ENCODE measurements at regions not wholly inside any gene's neighbourhood (a gene's known extent, or its start where the extent isn't known, plus 50 kb on each side); places are given as distances from the start of the nearest gene placed in this dataset.
A peak's percentile ranks its signal among the peaks of the same experiment; 100 is the strongest.
"Not testable (repeated sequence)": the region's sequence is repeated elsewhere in the genome, so short reads cannot be mapped to it uniquely, and the experiment has no call there.

DNA sequence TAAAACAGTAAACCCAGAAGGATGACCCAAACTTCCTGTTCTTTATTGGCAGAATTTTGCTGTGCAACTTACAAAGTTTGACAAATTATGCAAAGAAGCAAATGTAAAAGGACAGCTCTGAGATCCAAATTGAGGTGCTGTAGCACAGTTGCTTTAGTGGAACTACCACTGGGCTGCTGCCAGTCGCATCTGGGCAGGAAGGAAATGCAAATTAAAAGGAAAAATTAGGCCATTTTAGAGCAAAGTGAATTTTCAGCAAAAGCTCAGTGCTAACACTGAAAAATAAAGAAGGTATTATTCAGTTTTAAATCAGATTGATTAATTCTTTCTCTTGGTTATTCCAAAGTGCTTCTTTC lies 104.5 kb downstream of the ZMAT3 start:
- DNase-seq (ENCODE audit: low read depth), result no peak

GRCh38 chr3:178966299-178967176 lies 105.1 kb downstream of the ZMAT3 start:
- peak; percentile 35 for DNase-seq (ENCODE audit: low read depth)

- DNase-seq (ENCODE audit: low read depth), result no peak
Observed at GRCh38 chr3:178964551-178964950, 107.1 kb downstream of the ZMAT3 start.

DNA sequence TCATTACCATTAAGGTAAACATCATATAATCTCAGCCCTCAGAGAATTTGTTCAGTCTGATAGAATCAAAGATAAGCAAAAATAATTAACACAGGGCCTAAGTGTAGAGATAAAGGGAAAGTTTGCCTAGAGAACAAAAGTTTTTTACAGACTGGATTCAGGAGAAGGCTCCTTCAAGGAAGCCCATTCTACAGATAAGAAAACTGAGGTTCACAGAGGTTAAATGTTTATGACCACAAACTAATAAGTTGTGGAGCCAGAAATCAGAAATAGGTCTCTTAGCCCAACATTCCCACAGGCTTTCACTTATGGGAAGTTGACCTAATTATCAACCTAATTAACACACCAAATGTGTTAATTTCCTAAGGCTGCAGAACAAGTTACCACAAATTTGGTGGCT lies 110.7 kb downstream of the ZMAT3 start:
- no peak for DNase-seq (ENCODE audit: low read depth)

DNA sequence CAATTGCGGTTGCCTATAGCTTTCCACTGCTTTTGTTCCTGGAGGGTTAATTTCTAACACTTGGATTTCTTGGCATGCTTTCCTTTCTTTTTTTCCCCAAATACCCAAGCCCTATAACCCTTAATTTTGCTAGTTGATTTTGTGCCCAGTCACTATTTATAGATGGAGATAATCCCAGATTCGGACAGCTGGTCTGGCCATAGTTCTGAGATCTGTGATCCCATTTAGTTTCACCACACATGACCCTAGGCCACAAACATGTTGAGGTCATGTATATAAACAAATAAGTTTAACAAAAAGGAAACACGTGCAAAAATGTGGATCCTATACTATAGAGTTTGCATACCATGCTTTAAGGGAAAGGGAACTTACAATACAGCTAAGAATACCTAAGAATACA lies 111.4 kb downstream of the ZMAT3 start:
- no peak for DNase-seq (ENCODE audit: low read depth)

- no peak for DNase-seq (ENCODE audit: low read depth)
Observed at GRCh38 chr3:178950676-178951075, 120.9 kb downstream of the ZMAT3 start.

- DNase-seq (ENCODE audit: low read depth), result no peak
Observed at GRCh38 chr3:178949896-178950295, 121.7 kb downstream of the ZMAT3 start.

DNA sequence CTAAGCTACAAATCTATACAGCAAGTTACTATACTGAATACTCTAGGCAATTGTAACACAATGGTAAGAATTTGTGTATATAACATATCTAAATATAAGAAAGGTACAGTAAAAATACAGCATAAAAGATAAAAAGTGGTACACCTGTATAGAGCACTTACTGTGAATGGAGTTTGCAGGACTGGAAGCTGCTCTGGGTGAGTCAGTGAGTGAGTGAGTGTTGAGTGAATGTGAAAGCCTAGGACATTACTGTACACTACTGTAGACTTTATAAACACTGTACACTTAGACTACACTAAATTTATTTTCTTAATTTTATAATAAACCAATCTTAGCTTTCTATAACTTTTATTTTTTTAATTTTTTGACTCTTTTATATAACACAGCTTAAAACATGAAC lies 123.1 kb downstream of the ZMAT3 start:
- DNase-seq (ENCODE audit: low read depth), result no peak

DNA sequence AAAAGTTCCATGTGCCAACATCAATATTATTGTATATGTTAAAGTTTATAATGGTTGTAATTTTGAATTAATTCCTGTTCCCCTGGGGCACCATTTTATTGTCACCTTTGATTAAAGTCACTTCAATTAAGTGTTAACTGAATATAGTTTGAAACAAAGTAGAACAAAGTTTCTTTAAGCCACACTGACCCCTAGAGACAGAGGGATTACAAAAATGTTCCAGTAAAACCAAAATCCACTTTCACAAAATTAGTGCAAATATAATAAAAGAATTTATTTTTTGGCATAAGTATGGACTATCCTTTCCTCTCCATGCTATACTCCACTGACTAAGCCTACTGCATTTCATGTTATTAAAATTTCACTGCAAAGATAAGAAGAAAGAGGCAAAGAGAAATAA lies 123.9 kb downstream of the ZMAT3 start:
- DNase-seq (ENCODE audit: low read depth), result no peak

DNA sequence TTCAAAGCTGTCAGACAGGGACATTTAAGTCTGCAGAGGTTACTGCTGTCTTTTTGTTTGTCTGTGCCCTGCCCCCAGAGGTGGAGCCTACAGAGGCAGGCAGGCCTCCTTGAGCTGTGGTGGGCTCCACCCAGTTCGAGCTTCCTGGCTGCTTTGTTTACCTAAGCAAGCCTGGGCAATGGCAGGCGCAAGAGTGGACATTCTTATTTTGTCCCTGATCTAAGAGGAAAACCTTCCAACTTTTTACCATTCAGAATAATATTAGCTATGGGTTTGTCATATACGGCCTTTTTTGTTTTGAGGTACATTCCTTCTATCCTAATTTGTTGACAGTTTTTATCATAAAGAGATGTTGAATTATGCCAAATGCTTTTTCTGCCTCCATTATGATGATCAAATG lies 129.3 kb downstream of the ZMAT3 start:
- DNase-seq (ENCODE audit: low read depth), result not testable (repeated sequence)

- no peak for DNase-seq (ENCODE audit: low read depth)
Observed at GRCh38 chr3:178930116-178930515, 141.5 kb downstream of the ZMAT3 start.

GRCh38 chr3:178916223-178916622 lies 155.4 kb downstream of the ZMAT3 start:
- no peak for DNase-seq (ENCODE audit: low read depth)

DNA sequence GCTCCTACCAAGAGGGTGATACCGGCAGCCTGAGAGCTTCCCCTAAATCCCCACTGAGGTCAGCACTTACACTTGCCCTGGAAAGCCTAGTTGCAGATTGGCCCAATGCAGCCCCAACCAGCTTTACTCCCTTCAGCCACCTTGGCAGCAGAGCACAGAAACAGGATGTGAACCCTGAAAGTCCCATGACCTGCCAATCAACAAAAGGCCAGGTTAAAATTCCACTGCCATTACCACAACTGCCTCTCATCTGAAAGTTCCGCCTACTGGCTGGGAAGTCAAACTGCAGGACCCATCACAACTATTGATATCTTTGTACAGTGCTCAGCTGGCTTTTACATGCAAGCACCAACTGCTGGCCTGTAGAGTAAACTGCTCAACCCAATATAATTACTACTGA lies 156.2 kb downstream of the ZMAT3 start:
- DNase-seq (ENCODE audit: low read depth), result no peak

DNA sequence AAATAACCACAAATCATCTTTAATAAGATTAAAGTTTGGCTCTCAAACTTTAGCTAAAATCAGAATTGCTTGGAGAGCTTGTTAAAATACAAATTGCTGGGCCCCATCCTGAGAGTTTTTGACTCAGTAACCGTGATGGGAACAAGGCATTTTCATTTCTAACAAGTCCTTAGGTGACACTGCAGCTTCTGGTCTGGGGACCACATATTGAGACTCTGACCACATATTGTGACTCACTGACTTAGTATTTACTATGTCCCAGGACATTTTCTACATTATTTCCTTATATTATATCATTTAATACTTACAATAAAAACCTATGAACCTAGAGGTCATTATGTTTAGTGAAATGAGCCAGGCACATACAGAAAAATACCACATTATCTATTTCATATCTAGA lies 164.5 kb downstream of the ZMAT3 start:
- no peak for DNase-seq (ENCODE audit: low read depth)

- no peak for DNase-seq (ENCODE audit: low read depth)
Observed at GRCh38 chr3:178901204-178901603, 170.4 kb downstream of the ZMAT3 start.

DNA sequence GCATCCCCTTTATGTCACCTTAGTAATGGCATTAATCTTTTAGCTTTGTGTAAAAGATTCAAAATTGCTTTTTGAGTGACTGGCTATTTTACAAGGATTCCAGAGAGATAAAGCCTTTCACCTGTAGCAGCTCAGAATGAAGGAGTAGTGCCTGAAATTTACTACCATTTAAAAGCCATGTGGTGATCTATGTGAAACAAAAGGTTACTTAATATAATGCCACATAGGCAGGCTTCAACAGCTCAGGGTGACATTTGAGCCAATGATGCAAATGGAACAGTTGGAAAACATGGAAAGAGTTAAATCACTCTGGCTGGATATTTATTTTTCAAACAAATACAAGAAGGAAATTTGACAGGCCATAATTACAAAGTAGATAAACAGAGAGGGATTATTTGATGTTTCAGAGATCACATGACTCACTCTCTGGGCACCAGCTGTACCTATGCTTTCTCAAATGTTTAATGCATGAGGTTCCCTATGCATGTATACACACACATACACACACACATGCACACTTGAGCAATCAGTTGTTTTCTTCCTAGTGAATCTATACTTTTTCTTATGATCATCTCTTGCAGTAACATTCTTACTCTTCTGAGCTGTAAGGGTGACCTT lies 171.5 kb downstream of the ZMAT3 start:
- DNase-seq (ENCODE audit: low read depth), result no peak

DNA sequence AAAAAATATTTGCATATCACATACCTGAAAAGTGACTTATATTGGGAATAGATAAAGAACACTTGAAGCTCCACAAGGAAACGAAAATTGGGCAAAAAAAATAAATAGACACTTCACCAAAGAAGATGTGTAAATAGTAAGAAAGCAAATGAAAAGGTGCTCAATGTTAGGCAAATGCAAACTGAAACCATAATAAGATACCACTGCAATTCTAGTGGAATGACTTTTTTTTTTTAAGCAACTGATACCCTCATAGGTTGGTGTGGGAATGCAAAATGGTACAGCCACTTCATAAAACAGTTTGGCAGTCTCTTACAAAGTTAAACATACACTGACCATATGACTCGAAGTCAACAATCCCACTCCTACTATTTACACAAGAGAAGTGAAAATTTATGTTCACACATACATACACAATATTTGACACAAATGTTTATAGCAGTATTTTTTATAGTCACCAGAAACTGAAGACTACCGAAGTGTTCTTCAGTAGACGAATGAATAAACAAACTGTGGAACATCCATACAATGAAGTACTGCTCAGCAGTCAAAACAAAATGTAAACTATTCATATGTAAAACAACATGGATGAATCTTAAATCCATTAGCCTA lies 176.3 kb downstream of the ZMAT3 start:
- no peak for DNase-seq (ENCODE audit: low read depth)
